ENCODE measurements at regions not wholly inside any gene's neighbourhood (a gene's known extent, or its start where the extent isn't known, plus 50 kb on each side); places are given as distances from the start of the nearest gene placed in this dataset.

GRCh38 chr6:113805173-113805790, 51.9 kb upstream of the MARCKS start:
- TF ChIP-seq CTCF (IDR thresholded peaks at IDR 0.05; ENCODE audit: low read length) (no peak), EZH2phosphoT487 (IDR thresholded peaks at IDR 0.05; ENCODE audit: low read length) (no peak), EZH2 (optimal IDR thresholded peaks at IDR 0.05; ENCODE audit: low read depth, low read length) (no peak)

All from MM.1S (cell line).